ENCODE measurements at regions not wholly inside any gene's neighbourhood (a gene's known extent, or its start where the extent isn't known, plus 50 kb on each side); places are given as distances from the start of the nearest gene placed in this dataset.

- TF ChIP-seq CTCF (IDR thresholded peaks at IDR 0.05; ENCODE audit: low read depth, low read length, poor library complexity, severe bottlenecking) = no peak
- no peak for TF ChIP-seq EZH2phosphoT487 (IDR thresholded peaks at IDR 0.05; ENCODE audit: borderline replicate concordance, low read length)
These were observed 204.7 kb downstream of the MATN1 start for GRCh38 chr1:30518696-30519095.
